Skeletal muscle satellite cell (primary cell): ENCODE measurements at regions not wholly inside any gene's neighbourhood (a gene's known extent, or its start where the extent isn't known, plus 50 kb on each side); places are given as distances from the start of the nearest gene placed in this dataset.

Experiments
- H3K27me3 ChIP-seq: 2 replicates; pipeline ENCODE4 v1.7.0; 2013; ENCODE audit warnings: low read length; ENCODE audit not compliant: control insufficient read depth, insufficient read depth
- H3K36me3 ChIP-seq: 2 replicates; pipeline ENCODE4 v1.7.0; 2013; ENCODE audit warnings: mild to moderate bottlenecking, control low read depth, low read length; ENCODE audit not compliant: insufficient read depth
- H3K4me1 ChIP-seq: 2 replicates; pipeline ENCODE4 v1.7.0; 2013; ENCODE audit warnings: low read length; ENCODE audit not compliant: control insufficient read depth, insufficient read depth
- H3K4me2 ChIP-seq: 2 replicates; pipeline ENCODE4 v1.7.0; 2013; ENCODE audit warnings: mild to moderate bottlenecking, low read length
- H3K4me3 ChIP-seq: 2 replicates; pipeline ENCODE4 v1.7.0; 2013; ENCODE audit warnings: low read length
- H3K9ac ChIP-seq: 2 replicates; pipeline ENCODE4 v1.7.0; 2013; ENCODE audit warnings: mild to moderate bottlenecking, low read depth, low read length, moderate library complexity
- H3K9me3 ChIP-seq: replicated peaks from 2 replicates; pipeline ENCODE4 v1.7.0; 2013; ENCODE audit warnings: mild to moderate bottlenecking, control low read depth, low read length

DNA sequence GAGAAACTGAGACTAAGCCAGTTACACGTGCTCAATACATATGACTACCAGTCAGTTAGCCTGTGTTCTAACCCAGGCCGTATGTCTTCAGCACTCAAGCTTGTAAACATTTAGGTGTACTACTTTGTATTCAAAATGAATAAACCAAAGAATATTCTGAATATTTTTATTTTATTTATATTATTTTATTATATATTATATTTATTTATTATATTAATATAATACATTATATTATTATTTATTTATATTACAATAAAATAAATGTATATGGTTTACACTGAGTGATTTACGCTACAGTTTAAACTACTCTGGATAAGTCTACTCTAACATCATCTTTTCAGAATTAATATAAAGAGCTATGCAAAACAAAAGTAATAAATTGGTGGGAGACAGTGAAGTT is 691.5 kb downstream of the CENPC start:
- no peak overlapping the region for H3K9ac ChIP-seq
- H3K4me1 ChIP-seq: no peaks in the 10 kb centered on the region
- H3K36me3 ChIP-seq: no peaks in the 10 kb centered on the region
- H3K9me3 ChIP-seq: no peaks in the 10 kb centered on the region
- H3K27me3 ChIP-seq: no peaks in the 10 kb centered on the region
- no peak overlapping the region for H3K4me2 ChIP-seq
- H3K4me3 ChIP-seq: no peak overlapping the region

DNA sequence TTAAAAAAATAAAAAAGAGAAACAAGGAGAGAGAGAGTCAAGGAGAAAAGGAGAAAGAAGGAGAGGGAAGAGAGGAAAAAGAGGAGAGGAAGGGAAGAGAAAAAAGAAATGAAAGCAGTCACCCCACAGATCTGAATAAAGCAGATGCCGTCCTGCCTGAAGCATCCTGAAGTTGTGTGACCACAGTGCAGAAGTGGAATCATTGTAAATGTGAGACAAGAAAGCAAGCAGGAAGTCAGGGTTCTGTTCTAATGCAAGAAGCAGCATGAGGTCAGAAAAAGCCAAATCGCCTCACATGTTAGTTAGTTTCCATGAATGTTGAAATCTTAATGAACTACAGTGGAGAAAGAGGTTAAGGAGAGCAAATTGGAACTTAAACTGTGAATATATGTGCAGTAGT is 692.5 kb downstream of the CENPC start:
- Histone ChIP-seq H3K36me3 (no peaks in the 10 kb centered on the region), H3K4me2 (no peak overlapping the region), H3K9me3 (no peaks in the 10 kb centered on the region), H3K4me3 (no peak overlapping the region), H3K27me3 (no peaks in the 10 kb centered on the region), H3K9ac (no peak overlapping the region), H3K4me1 (no peaks in the 10 kb centered on the region)

DNA sequence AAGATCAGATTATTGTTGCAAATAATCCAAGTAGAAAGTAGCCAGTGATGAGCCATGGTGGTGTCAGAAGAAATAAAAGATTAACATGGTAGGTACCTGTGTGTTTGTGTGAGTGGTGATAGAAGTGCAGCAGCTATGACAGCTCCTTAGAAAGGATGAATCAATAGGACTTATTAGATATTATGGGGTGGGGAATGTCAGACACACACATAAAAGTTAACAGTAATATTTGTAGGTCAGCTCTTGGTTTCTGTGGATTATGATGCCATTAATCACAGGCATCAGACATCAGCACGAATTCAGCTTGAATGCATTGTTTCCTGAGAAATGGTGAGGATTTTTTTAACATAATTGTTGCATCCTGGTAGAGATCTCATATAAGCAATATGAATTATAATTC is 695.7 kb downstream of the CENPC start:
- no peak overlapping the region for H3K4me3 ChIP-seq
- H3K4me2 ChIP-seq: no peak overlapping the region
- H3K9ac ChIP-seq: no peak overlapping the region
- H3K27me3 ChIP-seq: no peaks in the 10 kb centered on the region
- no peaks in the 10 kb centered on the region for H3K4me1 ChIP-seq
- no peaks in the 10 kb centered on the region for H3K36me3 ChIP-seq
- no peaks in the 10 kb centered on the region for H3K9me3 ChIP-seq

DNA sequence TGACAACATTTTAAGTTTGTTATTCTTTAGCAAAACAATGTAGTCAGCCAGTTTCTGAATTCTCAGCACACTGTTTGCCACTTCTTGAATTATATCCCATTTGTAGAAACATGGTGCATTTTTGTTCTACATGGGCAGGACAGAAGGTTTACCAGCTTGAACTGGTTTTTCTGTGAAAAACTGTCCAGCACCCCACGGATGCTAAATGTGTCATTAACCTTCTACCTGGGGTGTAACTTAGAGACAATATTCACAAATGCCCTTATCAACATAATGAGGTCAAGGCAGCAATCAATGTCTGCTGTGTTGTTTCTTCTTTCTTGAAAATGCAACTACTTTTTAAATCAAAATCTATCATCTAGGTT is 702.6 kb downstream of the CENPC start:
- Histone ChIP-seq H3K4me2 (no peak overlapping the region), H3K4me3 (no peak overlapping the region), H3K27me3 (no peaks in the 10 kb centered on the region), H3K9me3 (no peaks in the 10 kb centered on the region), H3K9ac (no peak overlapping the region), H3K36me3 (no peaks in the 10 kb centered on the region), H3K4me1 (no peaks in the 10 kb centered on the region)

DNA sequence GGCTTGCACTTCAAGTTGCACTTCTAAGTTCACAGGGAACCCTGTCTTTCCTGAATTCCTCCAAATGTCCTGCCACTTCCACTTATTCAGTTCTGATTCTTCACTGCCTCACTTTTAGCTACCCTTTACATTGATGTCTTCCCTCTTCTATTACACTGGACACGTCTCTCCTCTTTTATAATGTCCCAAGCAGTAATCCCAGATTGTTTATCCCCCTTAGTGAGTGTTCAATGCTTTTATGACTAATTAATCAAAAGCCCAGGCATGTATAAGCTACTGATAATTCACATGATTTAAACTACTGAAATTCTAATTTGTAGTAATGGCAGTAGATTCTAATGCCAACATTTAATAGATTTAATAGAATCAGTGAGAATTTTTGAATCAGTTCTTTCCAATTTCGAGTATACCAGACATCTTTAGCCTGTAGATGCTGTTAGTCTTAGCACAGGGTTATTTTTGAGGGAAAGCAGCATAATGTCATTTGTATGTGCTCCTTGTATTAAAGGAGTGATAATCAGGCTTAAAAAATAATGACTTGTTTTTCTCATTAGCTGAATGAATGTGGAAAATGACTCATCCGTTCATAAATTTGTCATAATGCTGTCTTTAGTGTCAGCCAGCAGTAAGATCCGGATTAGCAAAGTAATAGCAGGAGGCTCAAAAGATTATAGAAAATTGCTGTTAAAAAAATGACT is 703.1 kb downstream of the CENPC start:
- H3K4me3 ChIP-seq: no peak overlapping the region
- no peak overlapping the region for H3K4me2 ChIP-seq
- no peaks in the 10 kb centered on the region for H3K27me3 ChIP-seq
- no peaks in the 10 kb centered on the region for H3K9me3 ChIP-seq
- H3K4me1 ChIP-seq: no peaks in the 10 kb centered on the region
- no peaks in the 10 kb centered on the region for H3K36me3 ChIP-seq
- no peak overlapping the region for H3K9ac ChIP-seq

DNA sequence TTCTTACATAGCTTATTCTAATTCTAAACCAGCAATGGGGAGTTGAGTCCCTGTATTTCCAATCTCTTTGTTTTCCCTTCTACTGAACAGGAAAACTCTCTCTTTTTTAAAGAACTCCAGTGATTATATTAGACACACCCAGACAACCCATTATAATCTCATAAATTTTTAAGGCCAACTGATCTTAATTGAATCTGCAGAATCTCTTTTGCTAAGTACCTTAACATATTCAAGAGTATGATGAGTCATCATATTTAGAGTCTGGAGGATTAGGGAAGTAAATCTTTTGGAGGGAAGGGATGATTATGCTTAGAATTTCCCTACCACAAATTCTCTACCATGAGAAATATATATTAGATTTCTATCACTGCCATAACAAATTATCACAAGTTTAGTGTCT is 705.1 kb downstream of the CENPC start:
- Histone ChIP-seq H3K9ac (no peak overlapping the region), H3K9me3 (no peaks in the 10 kb centered on the region), H3K4me3 (no peak overlapping the region), H3K4me2 (no peak overlapping the region), H3K27me3 (no peaks in the 10 kb centered on the region), H3K4me1 (no peaks in the 10 kb centered on the region), H3K36me3 (no peaks in the 10 kb centered on the region)

DNA sequence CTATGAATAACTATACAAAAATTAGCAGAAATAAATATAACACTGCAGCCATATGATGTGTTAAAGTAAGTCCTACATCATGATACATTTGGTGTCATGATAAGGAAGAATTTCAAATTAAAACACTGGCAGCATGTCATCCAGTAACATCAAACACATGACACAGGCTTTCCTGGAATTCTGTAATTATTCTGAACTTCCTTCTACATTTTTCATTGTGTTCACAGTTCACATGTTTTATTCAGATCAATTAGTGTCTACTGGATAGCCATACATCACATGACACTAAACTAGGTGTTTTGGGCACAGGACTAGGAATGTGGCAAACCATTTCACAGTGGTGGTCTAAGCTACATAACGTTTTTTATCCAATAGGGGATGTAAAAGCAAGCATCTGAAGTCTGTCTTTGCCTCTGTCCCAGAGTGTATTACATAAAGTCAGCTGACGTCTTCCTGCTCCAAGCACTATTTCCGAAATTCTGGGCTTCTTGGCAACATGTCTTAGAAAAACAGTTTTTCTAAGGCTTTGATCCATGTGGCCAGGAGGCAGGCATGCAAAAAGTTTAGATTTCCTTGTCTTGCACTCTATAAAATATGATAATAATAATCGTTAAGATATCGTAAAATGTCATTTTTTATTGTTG is 707.9 kb downstream of the CENPC start:
- H3K4me1 ChIP-seq: no peaks in the 10 kb centered on the region
- H3K4me2 ChIP-seq: no peak overlapping the region
- H3K4me3 ChIP-seq: no peak overlapping the region
- no peaks in the 10 kb centered on the region for H3K9me3 ChIP-seq
- no peaks in the 10 kb centered on the region for H3K27me3 ChIP-seq
- H3K9ac ChIP-seq: no peak overlapping the region
- H3K36me3 ChIP-seq: no peaks in the 10 kb centered on the region

DNA sequence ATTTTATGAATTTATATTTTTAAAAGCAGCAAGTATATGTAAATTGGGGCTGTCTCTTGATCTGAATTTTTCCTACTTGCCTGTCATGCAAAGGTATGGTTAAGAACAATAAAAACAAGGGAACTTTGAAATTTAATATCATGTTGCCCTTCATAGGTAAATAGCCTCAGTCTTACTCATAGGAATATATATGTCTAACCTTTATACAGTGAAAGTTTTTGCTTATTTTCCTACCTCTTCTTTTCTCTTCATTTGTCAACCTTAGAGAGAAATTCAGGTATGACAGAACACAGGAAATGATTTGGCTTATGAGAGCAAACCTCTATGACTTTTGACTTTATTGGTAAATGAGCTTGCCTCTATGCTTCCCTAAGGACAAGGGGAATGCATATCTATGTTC is 716.0 kb downstream of the CENPC start:
- Histone ChIP-seq H3K36me3 (no peaks in the 10 kb centered on the region), H3K4me3 (no peak overlapping the region), H3K9ac (no peak overlapping the region), H3K4me1 (no peaks in the 10 kb centered on the region), H3K4me2 (no peak overlapping the region), H3K27me3 (no peaks in the 10 kb centered on the region), H3K9me3 (no peaks in the 10 kb centered on the region)

DNA sequence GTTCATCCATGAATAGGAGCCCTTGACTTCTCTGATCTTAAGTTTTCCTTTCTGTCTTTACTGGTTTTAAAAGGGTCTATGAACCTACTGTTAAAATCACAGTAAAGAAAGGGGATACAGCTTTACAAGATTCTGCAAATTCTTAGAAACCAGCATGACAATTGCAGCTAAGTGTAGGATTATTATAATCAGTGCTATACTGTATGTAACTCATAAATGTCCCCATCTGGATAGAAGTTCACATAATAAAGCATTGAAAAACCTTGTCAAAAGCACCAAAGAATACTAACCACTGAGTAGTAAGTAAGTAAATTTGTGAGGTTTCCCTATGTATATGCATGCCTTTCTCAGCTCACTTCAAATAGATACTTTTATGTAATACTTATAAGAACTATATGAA is 724.6 kb downstream of the CENPC start:
- Histone ChIP-seq H3K9ac (no peak overlapping the region), H3K27me3 (no peaks in the 10 kb centered on the region), H3K4me3 (no peak overlapping the region), H3K36me3 (no peaks in the 10 kb centered on the region), H3K4me2 (no peak overlapping the region), H3K9me3 (no peaks in the 10 kb centered on the region), H3K4me1 (no peaks in the 10 kb centered on the region)

DNA sequence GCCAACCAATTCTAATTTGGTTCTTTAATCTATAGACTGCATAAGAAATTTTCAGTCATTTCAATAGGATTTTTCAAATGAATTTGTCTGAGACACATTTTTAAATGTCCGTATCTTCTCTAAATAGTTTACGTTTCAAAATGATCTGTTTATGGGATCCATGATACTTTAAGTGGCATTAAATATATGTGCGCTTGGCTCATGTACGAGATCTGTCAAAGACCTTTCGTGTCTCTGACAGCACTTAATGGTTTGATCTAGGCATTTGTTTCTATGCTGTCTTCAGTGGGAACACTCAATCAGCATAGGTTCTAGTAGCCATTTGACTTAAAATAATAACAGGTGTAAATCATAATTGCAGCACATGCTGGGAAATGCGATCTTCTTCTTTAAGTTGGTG is 731.0 kb downstream of the CENPC start:
- Histone ChIP-seq H3K4me1 (no peaks in the 10 kb centered on the region), H3K27me3 (no peaks in the 10 kb centered on the region), H3K36me3 (no peaks in the 10 kb centered on the region), H3K9ac (no peak overlapping the region), H3K4me3 (no peak overlapping the region), H3K4me2 (no peak overlapping the region), H3K9me3 (no peaks in the 10 kb centered on the region)

DNA sequence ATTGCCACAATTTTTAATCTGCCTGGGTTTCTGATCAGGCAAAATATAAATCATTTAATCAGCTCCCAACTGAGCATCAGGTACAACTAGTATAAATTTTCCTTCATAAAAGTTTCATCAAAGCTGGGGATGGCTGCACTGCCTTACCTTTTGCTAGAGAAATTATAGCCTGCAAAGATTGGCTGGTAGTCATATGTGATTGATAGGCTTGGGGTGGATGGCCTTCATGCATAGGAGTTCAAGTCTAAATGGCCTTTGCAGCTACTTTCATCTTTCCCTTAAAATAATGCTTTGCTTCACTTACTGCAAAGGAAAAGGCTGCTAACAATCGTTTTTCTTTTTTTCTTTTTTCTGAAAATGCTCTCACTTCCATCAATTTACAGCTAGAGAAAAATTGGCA is 739.7 kb downstream of the CENPC start:
- no peaks in the 10 kb centered on the region for H3K27me3 ChIP-seq
- no peaks in the 10 kb centered on the region for H3K9me3 ChIP-seq
- H3K4me2 ChIP-seq: no peak overlapping the region
- H3K4me3 ChIP-seq: no peak overlapping the region
- H3K4me1 ChIP-seq: no peaks in the 10 kb centered on the region
- H3K36me3 ChIP-seq: no peaks in the 10 kb centered on the region
- H3K9ac ChIP-seq: no peak overlapping the region

DNA sequence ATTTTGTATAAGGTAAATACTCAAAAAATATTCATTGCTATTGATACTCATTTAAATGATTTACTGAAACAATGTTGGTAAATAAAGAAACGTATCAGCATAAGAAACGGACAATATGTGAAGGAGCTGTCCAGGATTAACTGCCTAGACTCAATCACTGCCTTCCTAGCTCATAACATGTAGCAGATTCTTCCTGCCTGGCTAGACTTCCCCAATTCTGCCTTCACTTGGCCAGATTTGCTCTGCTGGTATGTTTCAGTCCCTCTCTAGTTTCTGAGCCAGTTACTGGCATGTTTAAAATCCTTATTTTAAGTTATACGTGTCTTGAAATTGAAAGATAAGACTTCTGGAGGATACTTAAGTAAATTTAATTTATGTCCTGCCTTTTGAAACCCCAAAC is 740.3 kb downstream of the CENPC start:
- Histone ChIP-seq H3K9ac (no peak overlapping the region), H3K27me3 (no peaks in the 10 kb centered on the region), H3K4me1 (no peaks in the 10 kb centered on the region), H3K36me3 (no peaks in the 10 kb centered on the region), H3K4me2 (no peak overlapping the region), H3K4me3 (no peak overlapping the region), H3K9me3 (no peaks in the 10 kb centered on the region)
